AG04450 (cell line): ENCODE measurements at regions not wholly inside any gene's neighbourhood (a gene's known extent, or its start where the extent isn't known, plus 50 kb on each side); places are given as distances from the start of the nearest gene placed in this dataset. TPM values are rescaled to one million over a fixed set of nuclear protein-coding genes. Genes with fewer than 3 reads are reported as not detected.

Experiments used
- CTCF ChIA-PET: fragments of 300-600, 350-600 bp; formaldehyde crosslinking; extraction: SDS; loops from one replicate; lab custom pipeline; 2022; ENCODE audit warnings: antibody characterized with exemption, inconsistent platforms; lab: Charles Lee
- POLR2A ChIA-PET: fragments of 350-600 bp; formaldehyde crosslinking; extraction: SDS; loops from one replicate; lab custom pipeline; 2021; ENCODE audit warnings: antibody characterized with exemption, inconsistent platforms; lab: Yijun Ruan, JAX
- DNase-seq: peaks from one replicate; pipeline ENCODE4 v3.0.0-alpha.2; 2011; ENCODE audit warnings: low read depth, low spot score
- H3K27ac ChIP-seq: one replicate; pipeline ENCODE4 v1.5.1; 2012; ENCODE audit warnings: low read depth, low read length, control low read depth
- H3K27me3 ChIP-seq: one replicate; pipeline ENCODE4 v1.6.0; 2012; ENCODE audit warnings: low read length; ENCODE audit not compliant: control insufficient read depth, insufficient read depth
- H3K4me3 ChIP-seq: 2 replicates; pipeline ENCODE4 v1.5.1; 2011; ENCODE audit warnings: mild to moderate bottlenecking, low read depth, low read length, control low read depth
- H3K9me3 ChIP-seq: 2 replicates; pipeline ENCODE4 v1.5.1; 2012; ENCODE audit warnings: low read length; ENCODE audit not compliant: control insufficient read depth, insufficient read depth
- CTCF ChIP-seq: IDR thresholded peaks from 2 replicates; pipeline ENCODE4 v1.5.1; 2011; ENCODE audit warnings: low read depth, low read length, control low read depth, inconsistent platforms
- small RNA-seq: library from RNA; depleted of rRNA; stranded (forward); fragments of <200 nt; gene quantifications from one replicate; pipeline ENCODE3, GENCODE V24; 2012; ENCODE audit warnings: low read depth; ENCODE audit not compliant: insufficient read length

DNA sequence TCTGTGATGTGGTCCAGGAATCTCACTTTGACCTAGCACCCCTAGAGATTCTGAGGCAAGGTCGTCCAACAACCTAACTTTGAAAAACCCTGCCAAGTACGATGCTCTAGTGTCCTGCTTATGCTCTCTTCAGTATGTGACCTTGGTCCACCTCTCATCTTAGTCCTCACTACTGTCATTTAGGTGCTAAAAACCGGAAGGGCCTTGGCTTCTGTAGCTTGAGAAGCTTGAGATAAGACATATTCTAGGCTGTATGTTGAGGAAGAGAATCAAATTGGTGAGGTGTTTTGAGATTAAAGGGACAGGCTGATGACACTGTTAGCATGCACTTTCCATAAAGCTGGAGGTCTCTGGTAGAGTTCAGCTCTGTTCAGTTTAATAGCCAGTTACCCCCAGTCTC, 57.0 kb upstream of the MTPN start:
- H3K9me3 ChIP-seq: no peaks in the 10 kb centered on the region
- POLR2A ChIA-PET: no interaction called here
- CTCF ChIA-PET: no interaction called here
- H3K27ac ChIP-seq: no peak overlapping the region
- no peaks in the 10 kb centered on the region for H3K27me3 ChIP-seq
- no peak for TF ChIP-seq CTCF
- DNase-seq: no peak
- H3K4me3 ChIP-seq: no peak overlapping the region

GRCh38 chr7:136033413-136034031, 56.4 kb upstream of the MTPN start:
- DNase-seq: no peak
- H3K4me3 ChIP-seq: no peak overlapping the region
- no peak for TF ChIP-seq CTCF
- H3K9me3 ChIP-seq: no peaks in the 10 kb centered on the region
- ChIA-PET POLR2A (no interaction called here), CTCF (no interaction called here)
- no peaks in the 10 kb centered on the region for H3K27me3 ChIP-seq
- H3K27ac ChIP-seq: no peak overlapping the region

DNA sequence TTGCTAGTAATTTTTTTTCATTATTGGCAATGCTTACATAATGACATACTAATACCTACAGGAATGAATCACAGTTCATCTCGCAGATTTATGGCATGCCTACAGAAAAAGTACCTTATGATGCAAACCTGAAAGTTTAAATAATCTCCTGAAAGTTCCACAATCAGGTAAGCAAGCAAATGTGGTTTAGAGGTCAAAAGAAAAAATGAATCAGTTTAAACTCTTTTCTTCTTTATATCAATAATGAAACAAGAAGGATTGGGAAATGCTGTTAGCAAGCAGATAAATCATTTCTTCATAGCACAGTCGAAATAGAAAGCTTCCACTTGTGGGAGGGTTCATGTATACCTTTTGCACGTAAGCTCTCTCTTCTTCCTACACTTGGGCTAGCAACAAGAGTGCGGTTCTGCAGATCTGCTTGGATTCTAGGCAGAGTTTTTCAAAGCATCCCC, 53.7 kb upstream of the MTPN start:
- DNase-seq: no peak
- no peak overlapping the region for H3K27ac ChIP-seq
- no peak overlapping the region for H3K4me3 ChIP-seq
- no peaks in the 10 kb centered on the region for H3K27me3 ChIP-seq
- no peak for TF ChIP-seq CTCF
- CTCF ChIA-PET: interaction anchor here (1.0 to 1.3 kb wide), 2 partner anchors 21 to 230 kb away, joined by 4 read pairs; no protein-coding TSS in a partner anchor
- no peaks in the 10 kb centered on the region for H3K9me3 ChIP-seq
- POLR2A ChIA-PET: no interaction called here

DNA sequence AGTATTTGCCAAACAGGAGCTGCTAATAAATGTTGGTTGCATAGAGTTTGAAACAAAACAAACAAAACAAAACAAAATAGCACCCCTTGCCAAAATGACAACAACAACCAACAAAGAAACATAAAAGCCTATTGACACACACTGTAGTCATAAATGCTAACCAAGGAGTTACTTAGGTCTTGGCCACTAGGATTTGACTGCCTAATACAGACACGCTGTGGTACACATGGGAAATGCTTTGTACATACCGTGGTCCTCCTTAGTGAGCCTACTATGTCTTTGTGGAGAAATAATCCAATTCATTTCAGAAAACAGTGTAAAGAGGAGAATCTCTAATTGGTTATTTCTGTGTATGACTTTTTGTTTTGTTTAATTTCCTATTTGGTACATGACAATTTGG, 53.2 kb upstream of the MTPN start:
- H3K4me3 ChIP-seq: no peak overlapping the region
- no peak overlapping the region for H3K27ac ChIP-seq
- no peaks in the 10 kb centered on the region for H3K27me3 ChIP-seq
- CTCF ChIA-PET: interaction anchor here (1.0 to 1.3 kb wide), 2 partner anchors 21 to 229 kb away, joined by 4 read pairs; no protein-coding TSS in a partner anchor
- DNase-seq: no peak
- H3K9me3 ChIP-seq: no peaks in the 10 kb centered on the region
- POLR2A ChIA-PET: no interaction called here
- TF ChIP-seq CTCF: no peak

DNA sequence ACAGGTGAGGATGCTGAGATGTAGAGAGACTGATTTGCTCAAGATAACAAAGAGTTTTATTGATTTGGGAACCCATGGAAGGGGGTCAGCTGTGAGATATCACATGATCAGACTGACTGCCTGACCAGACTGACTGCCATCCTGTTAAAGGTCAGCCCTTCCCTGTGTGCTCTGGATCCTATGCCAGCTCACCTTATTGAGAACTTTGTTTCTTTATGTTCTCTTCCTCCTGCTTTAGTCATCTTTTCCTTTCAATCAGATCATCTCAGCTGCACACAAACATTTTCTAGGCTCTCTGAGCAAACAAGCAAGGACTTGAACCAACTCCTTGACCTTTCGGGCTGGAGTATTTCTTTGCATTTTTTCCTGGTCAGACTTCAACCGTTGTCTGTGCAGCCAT, 50.0 kb upstream of the MTPN start:
- Histone ChIP-seq H3K27ac (no peak overlapping the region), H3K4me3 (no peak overlapping the region), H3K9me3 (no peaks in the 10 kb centered on the region), H3K27me3 (no peaks in the 10 kb centered on the region)
- POLR2A ChIA-PET: no interaction called here
- TF ChIP-seq CTCF: no peak
- CTCF ChIA-PET: interaction anchor here (0.7 to 0.8 kb wide), 2 partner anchors 17 to 226 kb away, joined by 3 to 5 read pairs; no protein-coding TSS in a partner anchor
- DNase-seq: no peak

Small RNA genes lying in the stretch of these regions (small RNA-seq; reads per million reads assigned to genes)
- not detected for gene RF00019
